Psoas muscle (tissue), 7 donors: ENCODE measurements at regions not wholly inside any gene's neighbourhood (a gene's known extent, or its start where the extent isn't known, plus 50 kb on each side); places are given as distances from the start of the nearest gene placed in this dataset.

Experiments
- ATAC-seq, 4 donors: fragments of 200-7000 bp; cut with Tn5 transposase; one replicate each; pipeline ENCODE4 v1.9.1; 2020; ENCODE audit warnings: moderate library complexity in 3 of 4, mild to moderate bottlenecking in 2 of 4
- DNase-seq, 2 donors: peaks; one replicate each; pipeline ENCODE4 v3.0.0-alpha.2; 2020
- H3K27ac ChIP-seq: fragments of 200-600 bp; one replicate; pipeline ENCODE4 v1.8.0; 2022
- H3K27me3 ChIP-seq, 3 donors: fragments of 200-600 bp in 1 of 3; one replicate each; pipeline versions ENCODE4 v1.6.1 to v1.8.0; 2013 to 2022; ENCODE audit warnings: low read length in 2 of 3, mild to moderate bottlenecking in 2 of 3, moderate library complexity in 1 of 3; ENCODE audit not compliant: insufficient read depth in 3 of 3
- H3K36me3 ChIP-seq, 2 donors: fragments of 200-600 bp in 1 of 2; one replicate each; pipeline versions ENCODE4 v1.6.1 to v1.8.0; 2013 to 2022; ENCODE audit warnings: low read depth in 1 of 2, mild to moderate bottlenecking in 1 of 2, moderate library complexity in 1 of 2; ENCODE audit not compliant: insufficient read depth in 1 of 2
- H3K4me1 ChIP-seq: fragments of 200-600 bp; one replicate; pipeline ENCODE4 v1.8.0; 2022
- H3K4me3 ChIP-seq: fragments of 200-600 bp; one replicate; pipeline ENCODE4 v1.8.0; 2022; ENCODE audit warnings: mild to moderate bottlenecking
- H3K9me3 ChIP-seq: fragments of 200-600 bp; one replicate; pipeline ENCODE4 v1.8.0; 2022
- CTCF ChIP-seq: fragments of 200-600 bp; IDR thresholded peaks from one replicate; pipeline ENCODE4 v1.8.0; 2022; ENCODE audit warnings: antibody characterized with exemption
- WGBS, 3 donors: extraction: QIAGEN DNeasy Blood & Tissue Kit; methylation state at CpG; one replicate each; pipeline versions ENCODE4 v1.1.6 to v1.1.7; 2013; 5-methylcytosine and 5-hydroxymethylcytosine counted together
- intact Hi-C, 2 donors: fragments of 100-400 bp; cut with DNase I; formaldehyde crosslinking; loops; one replicate each; pipeline versions ENCODE4 v1.11.0 to v1.14.2; 2022
- donor health status: healthy with polysubstance abuse.
- donor health status: DM: no; HTN: no; CAD: no; lungs with moderate emphysema.
- donor health status: Bipolar disorder and iron deficiency.
- donor health status: healthy.
- donor health status: DM: yes; HTN: yes; CAD: no.
- donor health status: DM: no; HTN: no; CAD: no.
- donor health status: DM: yes; HTN: yes; CAD: no.

GRCh38 chr17:77274096-77274845, 133.5 kb downstream of the SEC14L1 start:
- H3K4me1 ChIP-seq, result no peaks in the 10 kb centered on the region
- H3K27ac ChIP-seq, result no peak overlapping the region
- no peaks in the 10 kb centered on the region for H3K36me3 ChIP-seq
- intact Hi-C loops, result no loop called here
- no peak for TF ChIP-seq CTCF
- H3K9me3 ChIP-seq, result no peaks in the 10 kb centered on the region
- H3K4me3 ChIP-seq, result no peak overlapping the region
- no peaks in the 10 kb centered on the region for H3K27me3 ChIP-seq
- WGBS, 3 donors, result 80 to 82% (median 81%) methylated on average over 17 of the region's 17 CpGs
- DNase-seq (peak in 1 of 2 donors; percentile 16), ATAC-seq (no peak)

- no peak for TF ChIP-seq CTCF
- no peak for DNase-seq
Measured at GRCh38 chr17:77279448-77280303, 138.9 kb downstream of the SEC14L1 start.

GRCh38 chr17:77280304-77281121, 139.7 kb downstream of the SEC14L1 start:
- H3K9me3 ChIP-seq, result no peaks in the 10 kb centered on the region
- peak overlapping the region; percentile 69 for H3K4me3 ChIP-seq
- peaks cover 20% of the 10 kb centered on the region for H3K4me1 ChIP-seq
- H3K36me3 ChIP-seq, result no peaks in the 10 kb centered on the region
- DNase-seq (no peak), ATAC-seq (no peak)
- H3K27me3 ChIP-seq, result peaks cover 0 to 6% (median 0%) of the 10 kb centered on the region in 3 donors
- intact Hi-C loops, result no loop called here
- 19 to 24% (median 23%) methylated on average over 51 to 63 of the region's 63 CpGs for WGBS, 3 donors
- no peak overlapping the region for H3K27ac ChIP-seq
- TF ChIP-seq CTCF, result no peak

More at GRCh38 chr17:77279448-77280303, 138.9 kb downstream of the SEC14L1 start:
- Histone ChIP-seq H3K27me3 (peaks cover 0 to 6% (median 0%) of the 10 kb centered on the region in 3 donors), H3K9me3 (no peaks in the 10 kb centered on the region), H3K4me3 (no peak overlapping the region), H3K36me3 (no peaks in the 10 kb centered on the region), H3K27ac (no peak overlapping the region), H3K4me1 (peaks cover 20% of the 10 kb centered on the region)
- intact Hi-C loops, result no loop called here
- WGBS, 3 donors, result 80 to 90% (median 84%) methylated on average over 20 of the region's 20 CpGs
- ATAC-seq, result peak in 1 of 4 donors; percentile 4

GRCh38 chr17:77281122-77281903, 140.5 kb downstream of the SEC14L1 start:
- peak; percentile 41 for TF ChIP-seq CTCF
- Histone ChIP-seq H3K27ac (peak overlapping the region; percentile 58), H3K9me3 (no peaks in the 10 kb centered on the region), H3K4me3 (peak overlapping the region; percentile 69), H3K4me1 (peaks cover 28% of the 10 kb centered on the region), H3K27me3 (peaks cover 0 to 6% (median 0%) of the 10 kb centered on the region in 3 donors), H3K36me3 (no peaks in the 10 kb centered on the region)
- peak; percentile 82 to 87 (median 86) for ATAC-seq
- WGBS, 3 donors, result 5 to 8% (median 6%) methylated on average over 36 to 85 of the region's 86 CpGs
- intact Hi-C loops, result no loop called here
- peak; percentile 52 to 72 for DNase-seq
